OCI-LY3 (cell line): ENCODE measurements at regions not wholly inside any gene's neighbourhood (a gene's known extent, or its start where the extent isn't known, plus 50 kb on each side); places are given as distances from the start of the nearest gene placed in this dataset.

ENCODE experiments used
- H2AFZ ChIP-seq: fragments of 200-600, 300-600 bp; shearing (Covaris generic); 2 replicates; pipeline ENCODE4 v1.6.0; 2014; ENCODE audit warnings: antibody characterized with exemption, low read depth, low read length
- H3K27ac ChIP-seq: fragments of 200-600, 300-600 bp; sonication (generic); 2 replicates; pipeline ENCODE4 v1.5.1; 2014; ENCODE audit warnings: mild to moderate bottlenecking, low read length, moderate library complexity, mixed read lengths
- H3K27me3 ChIP-seq: fragments of 200-600, 300-600 bp; sonication (generic); 2 replicates; pipeline ENCODE4 v1.6.1; 2014; ENCODE audit warnings: low read depth, low read length, mixed read lengths
- H3K36me3 ChIP-seq: fragments of 200-600, 300-600 bp; sonication (generic); replicated peaks from 2 replicates; pipeline ENCODE3; 2014; ENCODE audit warnings: low read depth, low read length, mixed read lengths
- H3K4me1 ChIP-seq: fragments of 300-600, 200-600 bp; sonication (generic); 2 replicates; pipeline ENCODE4 v1.6.1; 2014; ENCODE audit warnings: low read length, mixed read lengths
- H3K4me2 ChIP-seq: fragments of 200-600, 300-600 bp; sonication (generic); 2 replicates; pipeline ENCODE4 v1.6.1; 2014; ENCODE audit warnings: low read length, mixed read lengths
- H3K4me3 ChIP-seq: fragments of 300-600, 200-600 bp; sonication (generic); 2 replicates; pipeline ENCODE4 v1.5.1; 2014; ENCODE audit warnings: antibody characterized with exemption, mild to moderate bottlenecking, low read length, moderate library complexity
- H3K79me2 ChIP-seq: fragments of 300-600, 200-600 bp; shearing (Covaris generic); 2 replicates; pipeline ENCODE4 v1.6.1; 2014; ENCODE audit warnings: mild to moderate bottlenecking, low read length, mixed read lengths
- H3K9ac ChIP-seq: fragments of 300-600, 200-600 bp; shearing (Covaris generic); 2 replicates; pipeline ENCODE4 v1.6.0; 2014; ENCODE audit warnings: mild to moderate bottlenecking, low read length, moderate library complexity
- H3K9me3 ChIP-seq: fragments of 200-600, 300-600 bp; shearing (Covaris generic); 2 replicates; pipeline ENCODE4 v1.6.1; 2014; ENCODE audit warnings: low read length, mixed read lengths; ENCODE audit not compliant: insufficient read depth
- H4K20me1 ChIP-seq: fragments of 200-600, 300-600 bp; sonication (generic); 2 replicates; pipeline ENCODE4 v1.6.1; 2016; ENCODE audit warnings: low read length, mixed read lengths; ENCODE audit not compliant: insufficient read depth
- EZH2phosphoT487 ChIP-seq: fragments of 200-600 bp; shearing (Covaris generic); IDR thresholded peaks from 2 replicates; pipeline ENCODE4 v1.6.1; 2018; ENCODE audit warnings: antibody characterized with exemption, mixed run types, low read depth
- TF ChIP-seq, protein P1 (sequence below): fragments of 200-600, 300-600 bp; sonication (generic); IDR thresholded peaks from 2 replicates; pipeline ENCODE4 v1.5.1; 2014; ENCODE audit warnings: antibody characterized with exemption, low read length, low read depth

DNA sequence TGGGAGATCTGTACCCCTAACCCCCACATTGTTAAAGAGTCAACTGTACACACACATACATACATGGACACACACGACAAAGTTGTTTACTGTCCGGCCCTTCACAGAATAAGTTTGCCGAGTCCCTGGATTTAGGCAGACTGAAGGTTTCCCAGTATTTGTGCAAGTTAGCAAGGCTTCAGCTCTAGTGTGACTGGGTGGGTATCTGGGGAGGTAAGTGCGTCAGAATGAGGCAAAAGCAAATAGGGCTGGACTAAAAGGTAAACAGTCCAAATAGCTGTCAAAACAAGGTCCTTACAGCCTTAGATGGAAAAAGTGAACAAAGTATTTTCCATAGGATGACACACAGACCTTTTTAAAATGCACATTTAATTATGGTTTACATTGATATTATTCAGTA lies 228.4 kb upstream of the UFM1 start:
- no peaks in the 10 kb centered on the region for H3K79me2 ChIP-seq
- no peak overlapping the region for H2AFZ ChIP-seq
- H4K20me1 ChIP-seq = no peaks in the 10 kb centered on the region
- TF ChIP-seq, protein P1, sequence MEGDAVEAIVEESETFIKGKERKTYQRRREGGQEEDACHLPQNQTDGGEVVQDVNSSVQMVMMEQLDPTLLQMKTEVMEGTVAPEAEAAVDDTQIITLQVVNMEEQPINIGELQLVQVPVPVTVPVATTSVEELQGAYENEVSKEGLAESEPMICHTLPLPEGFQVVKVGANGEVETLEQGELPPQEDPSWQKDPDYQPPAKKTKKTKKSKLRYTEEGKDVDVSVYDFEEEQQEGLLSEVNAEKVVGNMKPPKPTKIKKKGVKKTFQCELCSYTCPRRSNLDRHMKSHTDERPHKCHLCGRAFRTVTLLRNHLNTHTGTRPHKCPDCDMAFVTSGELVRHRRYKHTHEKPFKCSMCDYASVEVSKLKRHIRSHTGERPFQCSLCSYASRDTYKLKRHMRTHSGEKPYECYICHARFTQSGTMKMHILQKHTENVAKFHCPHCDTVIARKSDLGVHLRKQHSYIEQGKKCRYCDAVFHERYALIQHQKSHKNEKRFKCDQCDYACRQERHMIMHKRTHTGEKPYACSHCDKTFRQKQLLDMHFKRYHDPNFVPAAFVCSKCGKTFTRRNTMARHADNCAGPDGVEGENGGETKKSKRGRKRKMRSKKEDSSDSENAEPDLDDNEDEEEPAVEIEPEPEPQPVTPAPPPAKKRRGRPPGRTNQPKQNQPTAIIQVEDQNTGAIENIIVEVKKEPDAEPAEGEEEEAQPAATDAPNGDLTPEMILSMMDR = no peak
- no peak for TF ChIP-seq EZH2phosphoT487
- peaks cover 7% of the 10 kb centered on the region for H3K4me1 ChIP-seq
- no peaks in the 10 kb centered on the region for H3K27me3 ChIP-seq
- no peak overlapping the region for H3K27ac ChIP-seq
- H3K36me3 ChIP-seq = no peaks in the 10 kb centered on the region
- H3K9ac ChIP-seq = no peak overlapping the region
- no peak overlapping the region for H3K4me3 ChIP-seq
- no peaks in the 10 kb centered on the region for H3K9me3 ChIP-seq
- H3K4me2 ChIP-seq = no peak overlapping the region

DNA sequence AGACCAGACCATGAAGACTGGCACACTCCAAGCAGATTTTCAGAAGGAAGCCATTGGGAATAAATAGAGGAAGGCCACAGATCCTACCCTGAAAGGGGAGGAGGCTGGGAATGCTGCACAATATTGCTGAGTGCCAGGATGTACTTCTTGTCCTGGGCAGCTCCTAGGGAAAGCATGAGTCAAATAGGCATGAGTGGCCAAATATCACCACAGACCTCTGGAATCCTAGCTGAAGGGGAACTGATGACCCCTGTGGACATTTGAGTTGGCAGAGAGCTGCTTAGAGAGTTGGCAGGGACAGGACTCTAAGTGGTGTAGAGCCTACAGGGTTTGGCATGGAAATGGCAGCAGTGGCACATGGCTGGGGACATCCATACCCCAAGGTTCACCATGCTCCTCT lies 234.3 kb upstream of the TRPC4 start:
- H3K27ac ChIP-seq = no peak overlapping the region
- H2AFZ ChIP-seq = no peak overlapping the region
- no peaks in the 10 kb centered on the region for H4K20me1 ChIP-seq
- no peaks in the 10 kb centered on the region for H3K27me3 ChIP-seq
- H3K79me2 ChIP-seq = no peaks in the 10 kb centered on the region
- no peak overlapping the region for H3K4me2 ChIP-seq
- TF ChIP-seq, protein P1 = no peak
- no peak for TF ChIP-seq EZH2phosphoT487
- no peak overlapping the region for H3K4me3 ChIP-seq
- H3K4me1 ChIP-seq = no peaks in the 10 kb centered on the region
- no peaks in the 10 kb centered on the region for H3K36me3 ChIP-seq
- no peaks in the 10 kb centered on the region for H3K9me3 ChIP-seq
- no peak overlapping the region for H3K9ac ChIP-seq

- TF ChIP-seq, protein P1 = no peak
- no peak for TF ChIP-seq EZH2phosphoT487
- Histone ChIP-seq H3K27me3 (no peaks in the 10 kb centered on the region), H2AFZ (no peak overlapping the region), H3K9me3 (no peaks in the 10 kb centered on the region), H3K79me2 (no peaks in the 10 kb centered on the region), H3K27ac (no peak overlapping the region), H3K36me3 (no peaks in the 10 kb centered on the region), H4K20me1 (no peaks in the 10 kb centered on the region), H3K4me1 (no peaks in the 10 kb centered on the region), H3K4me3 (no peak overlapping the region), H3K4me2 (no peak overlapping the region), H3K9ac (no peak overlapping the region)
Measured at GRCh38 chr13:38099751-38100150, 230.2 kb upstream of the TRPC4 start.

GRCh38 chr13:38093425-38093824 lies 223.9 kb upstream of the TRPC4 start:
- H3K9me3 ChIP-seq = no peaks in the 10 kb centered on the region
- TF ChIP-seq, protein P1 = no peak
- no peak for TF ChIP-seq EZH2phosphoT487
- H3K9ac ChIP-seq = no peak overlapping the region
- no peaks in the 10 kb centered on the region for H3K27me3 ChIP-seq
- H3K36me3 ChIP-seq = no peaks in the 10 kb centered on the region
- no peak overlapping the region for H2AFZ ChIP-seq
- no peak overlapping the region for H3K27ac ChIP-seq
- H3K79me2 ChIP-seq = no peaks in the 10 kb centered on the region
- no peak overlapping the region for H3K4me3 ChIP-seq
- H3K4me1 ChIP-seq = no peaks in the 10 kb centered on the region
- no peak overlapping the region for H3K4me2 ChIP-seq
- H4K20me1 ChIP-seq = no peaks in the 10 kb centered on the region
